ENCODE measurements at regions not wholly inside any gene's neighbourhood (a gene's known extent, or its start where the extent isn't known, plus 50 kb on each side); places are given as distances from the start of the nearest gene placed in this dataset.
A peak's percentile ranks its signal among the peaks of the same experiment; 100 is the strongest.

GRCh38 chr3:41026394-41027177, 172.7 kb upstream of the CTNNB1 start:
- ATAC-seq (ENCODE audit: poor library complexity), result peak; percentile 96
- DNase-seq, result peak; percentile 75
- intact Hi-C loops (cut with DNase I), result no loop called here

GRCh38 chr3:41029356-41029755, 169.9 kb upstream of the CTNNB1 start:
- ATAC-seq (ENCODE audit: poor library complexity) (no peak), DNase-seq (no peak)
- intact Hi-C loops (cut with DNase I), result no loop called here

- intact Hi-C loops (cut with DNase I), result no loop called here
- ATAC-seq (ENCODE audit: poor library complexity) (no peak), DNase-seq (no peak)
Observed at GRCh38 chr3:41030220-41030619, 169.1 kb upstream of the CTNNB1 start.

GRCh38 chr3:41031401-41031800, 167.9 kb upstream of the CTNNB1 start:
- no peak for DNase-seq

GRCh38 chr3:41033956-41034519, 165.3 kb upstream of the CTNNB1 start:
- ATAC-seq (ENCODE audit: poor library complexity), result no peak
- no peak for DNase-seq
- intact Hi-C loops (cut with DNase I), result no loop called here

More at GRCh38 chr3:41031401-41031800, 167.9 kb upstream of the CTNNB1 start:
- ATAC-seq (ENCODE audit: poor library complexity), result no peak
- intact Hi-C loops (cut with DNase I), result no loop called here

- intact Hi-C loops (cut with DNase I), result no loop called here
- ATAC-seq (ENCODE audit: poor library complexity) (peak; percentile 69), DNase-seq (no peak)
Observed at GRCh38 chr3:41035456-41036022, 163.8 kb upstream of the CTNNB1 start.

- intact Hi-C loops (cut with DNase I), result no loop called here
- ATAC-seq (ENCODE audit: poor library complexity) (no peak), DNase-seq (no peak)
Observed at GRCh38 chr3:41037651-41038334, 161.5 kb upstream of the CTNNB1 start.

GRCh38 chr3:41040256-41040655, 159.0 kb upstream of the CTNNB1 start:
- no peak for ATAC-seq (ENCODE audit: poor library complexity)
- DNase-seq, result no peak
- intact Hi-C loops (cut with DNase I), result no loop called here

GRCh38 chr3:41041462-41041861, 157.8 kb upstream of the CTNNB1 start:
- ATAC-seq (ENCODE audit: poor library complexity), result no peak
- intact Hi-C loops (cut with DNase I), result no loop called here
- no peak for DNase-seq

GRCh38 chr3:41041899-41042298, 157.4 kb upstream of the CTNNB1 start:
- intact Hi-C loops (cut with DNase I), result no loop called here
- peak; percentile 92 for ATAC-seq (ENCODE audit: poor library complexity)
- no peak for DNase-seq

GRCh38 chr3:41044523-41044922, 154.8 kb upstream of the CTNNB1 start:
- intact Hi-C loops (cut with DNase I), result no loop called here
- DNase-seq (no peak), ATAC-seq (ENCODE audit: poor library complexity) (no peak)

- DNase-seq (no peak), ATAC-seq (ENCODE audit: poor library complexity) (no peak)
Observed at GRCh38 chr3:41045491-41045890, 153.8 kb upstream of the CTNNB1 start.

GRCh38 chr3:41050144-41050543, 149.2 kb upstream of the CTNNB1 start:
- no peak for DNase-seq
- no peak for ATAC-seq (ENCODE audit: poor library complexity)
- intact Hi-C loops (cut with DNase I), result no loop called here

More at GRCh38 chr3:41045491-41045890, 153.8 kb upstream of the CTNNB1 start:
- intact Hi-C loops (cut with DNase I), result no loop called here

- intact Hi-C loops (cut with DNase I), result no loop called here
Observed at GRCh38 chr3:41053220-41053619, 146.1 kb upstream of the CTNNB1 start.

GRCh38 chr3:41060106-41060505, 139.2 kb upstream of the CTNNB1 start:
- intact Hi-C loops (cut with DNase I), result no loop called here
- ATAC-seq (ENCODE audit: poor library complexity), result no peak
- no peak for DNase-seq

More at GRCh38 chr3:41053220-41053619, 146.1 kb upstream of the CTNNB1 start:
- ATAC-seq (ENCODE audit: poor library complexity) (no peak), DNase-seq (no peak)

- ATAC-seq (ENCODE audit: poor library complexity) (no peak), DNase-seq (no peak)
- intact Hi-C loops (cut with DNase I), result no loop called here
Observed at GRCh38 chr3:41064070-41064469, 135.2 kb upstream of the CTNNB1 start.

- DNase-seq (no peak), ATAC-seq (ENCODE audit: poor library complexity) (no peak)
- intact Hi-C loops (cut with DNase I), result no loop called here
Observed at GRCh38 chr3:41064526-41064925, 134.8 kb upstream of the CTNNB1 start.

- DNase-seq (no peak), ATAC-seq (ENCODE audit: poor library complexity) (no peak)
- intact Hi-C loops (cut with DNase I), result no loop called here
Observed at GRCh38 chr3:41065340-41065739, 134.0 kb upstream of the CTNNB1 start.

GRCh38 chr3:41073190-41073589, 126.1 kb upstream of the CTNNB1 start:
- no peak for ATAC-seq (ENCODE audit: poor library complexity)
- intact Hi-C loops (cut with DNase I), result no loop called here
- DNase-seq, result no peak

GRCh38 chr3:41075975-41076374, 123.3 kb upstream of the CTNNB1 start:
- DNase-seq (peak; percentile 65), ATAC-seq (ENCODE audit: poor library complexity) (peak; percentile 92)
- intact Hi-C loops (cut with DNase I), result no loop called here
